ENCODE measurements at regions not wholly inside any gene's neighbourhood (a gene's known extent, or its start where the extent isn't known, plus 50 kb on each side); places are given as distances from the start of the nearest gene placed in this dataset.

- H3K4me1 ChIP-seq (ENCODE audit: control insufficient read depth, insufficient read depth, low read length) = no peaks in the 10 kb centered on the region
- H3K36me3 ChIP-seq (ENCODE audit: control insufficient read depth in 2 of 2, insufficient read depth in 2 of 2, low read length in 1 of 2) = no peaks in the 10 kb centered on the region
- POLR2A ChIA-PET = no interaction called here
- H3K27ac ChIP-seq (ENCODE audit: control insufficient read depth, insufficient read depth) = no peak overlapping the region
- RAD21 ChIA-PET (ENCODE audit: unreplicated experiment) = no interaction called here
- H3K4me3 ChIP-seq = no peak overlapping the region
- in situ Hi-C loops (cut with MboI) (no loop called here), intact Hi-C loops (cut with micrococcal nuclease; ENCODE audit: unreplicated experiment) (no loop called here)
- no peak overlapping the region for H3K9ac ChIP-seq (ENCODE audit: control insufficient read depth, insufficient read depth, low read length)
- BruUV-seq (replicated peaks) = no TSS peak
- CTCF ChIA-PET = no interaction called here
- TF ChIP-seq HDGF (IDR thresholded peaks at IDR 0.05) (no peak), PKNOX1 (IDR thresholded peaks at IDR 0.05) (no peak), SIX5 (IDR thresholded peaks at IDR 0.05; ENCODE audit: low read depth, low read length, severe bottlenecking) (no peak)
- DNase-seq (ENCODE audit: low read depth, low spot score) (no peak), ATAC-seq (no peak), FAIRE-seq (no peak)
- no peak overlapping the region for H3K4me2 ChIP-seq (ENCODE audit: control insufficient read depth, insufficient read depth)
- SMC1A ChIA-PET (ENCODE audit: uncharacterized antibody, unreplicated experiment) = no interaction called here
- no peaks in the 10 kb centered on the region for H4K20me1 ChIP-seq (ENCODE audit: control insufficient read depth, insufficient read depth)
- no peak overlapping the region for H2AFZ ChIP-seq (ENCODE audit: control insufficient read depth, low read depth, low read length)
- 5% methylated on average over 1 of the region's 1 CpG for WGBS (ENCODE audit: insufficient coverage, insufficient replicate concordance, low lambda C conversion rate, missing lambda C conversion rate)
- no peaks in the 10 kb centered on the region for H3K79me2 ChIP-seq (ENCODE audit: control insufficient read depth, insufficient read depth, low read length)
- H3K27me3 ChIP-seq (replicated peaks in 1 of 2; ENCODE audit: control insufficient read depth in 2 of 2, insufficient read depth in 2 of 2, low read length in 1 of 2) = no peaks in the 10 kb centered on the region; a peak in 1 of 4 replicates
- H3K9me3 ChIP-seq (replicated peaks; ENCODE audit: control insufficient read depth, insufficient read depth, low read length) = no peaks in the 10 kb centered on the region
These were observed 412.4 kb upstream of the C9orf72 start for GRCh38 chr9:27985714-27986113.

DNA sequence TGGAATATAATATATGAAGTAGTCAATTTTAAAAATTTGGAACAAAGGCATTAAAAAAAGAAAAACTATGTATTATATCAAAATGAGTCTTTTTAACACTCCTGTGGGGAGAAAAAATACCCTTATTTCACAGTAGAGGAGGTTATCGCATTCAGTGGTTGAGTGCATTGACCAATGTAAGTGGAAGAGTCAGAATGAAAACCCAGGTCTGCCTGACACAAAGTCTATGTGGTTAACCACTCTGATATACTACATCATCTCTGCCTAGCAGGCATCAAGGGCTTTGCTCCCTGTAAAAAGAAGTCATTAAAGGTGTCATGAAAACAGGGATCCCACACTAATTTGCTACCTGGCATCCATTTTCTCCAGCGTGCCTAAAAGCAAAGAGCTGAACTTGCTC lies 417.2 kb upstream of the C9orf72 start:
- H3K4me3 ChIP-seq = no peak overlapping the region
- in situ Hi-C loops (cut with MboI) = no loop called here
- H3K4me2 ChIP-seq (ENCODE audit: control insufficient read depth, insufficient read depth) = no peak overlapping the region
- no peaks in the 10 kb centered on the region for H3K4me1 ChIP-seq (ENCODE audit: control insufficient read depth, insufficient read depth, low read length)
- peak; percentile 4 for DNase-seq (ENCODE audit: low read depth, low spot score)
- no peak overlapping the region for H2AFZ ChIP-seq (ENCODE audit: control insufficient read depth, low read depth, low read length)
- ATAC-seq = peak; percentile 88
- no peaks in the 10 kb centered on the region for H3K9me3 ChIP-seq (replicated peaks; ENCODE audit: control insufficient read depth, insufficient read depth, low read length)
- ChIA-PET CTCF (interaction anchor here (1.4 kb wide), 1 partner anchor 10 kb away, joined by 5 read pairs; no protein-coding TSS in a partner anchor), POLR2A (no interaction called here), SMC1A (ENCODE audit: uncharacterized antibody, unreplicated experiment) (interaction anchor here (1.2 kb wide), 1 partner anchor 12 kb away, joined by 3 read pairs; no protein-coding TSS in a partner anchor), RAD21 (ENCODE audit: unreplicated experiment) (no interaction called here)
- no peaks in the 10 kb centered on the region for H4K20me1 ChIP-seq (ENCODE audit: control insufficient read depth, insufficient read depth)
- no peak overlapping the region for H3K9ac ChIP-seq (ENCODE audit: control insufficient read depth, insufficient read depth, low read length)
- FAIRE-seq = no peak
- intact Hi-C loops (cut with micrococcal nuclease; ENCODE audit: unreplicated experiment) = no loop called here
- no peaks in the 10 kb centered on the region for H3K36me3 ChIP-seq (ENCODE audit: control insufficient read depth in 2 of 2, insufficient read depth in 2 of 2, low read length in 1 of 2)
- no peaks in the 10 kb centered on the region for H3K79me2 ChIP-seq (ENCODE audit: control insufficient read depth, insufficient read depth, low read length)
- no peak overlapping the region for H3K27ac ChIP-seq (ENCODE audit: control insufficient read depth, insufficient read depth)
- 3% methylated on average over 2 of the region's 2 CpGs for WGBS (ENCODE audit: insufficient coverage, insufficient replicate concordance, low lambda C conversion rate, missing lambda C conversion rate)
- no TSS peak for BruUV-seq (replicated peaks)
- no peaks in the 10 kb centered on the region; a peak in 1 of 4 replicates for H3K27me3 ChIP-seq (replicated peaks in 1 of 2; ENCODE audit: control insufficient read depth in 2 of 2, insufficient read depth in 2 of 2, low read length in 1 of 2)
- TF ChIP-seq LARP7 (IDR thresholded peaks at IDR 0.05) (no peak), JUNB (IDR thresholded peaks at IDR 0.05) (peak; percentile 67), BCL11A (IDR thresholded peaks at IDR 0.05; ENCODE audit: low read depth, low read length) (peak; percentile 55; the same call in 1 of the 2 replicates), ZSCAN29 (IDR thresholded peaks at IDR 0.05) (no peak), ATF7 (IDR thresholded peaks at IDR 0.05; ENCODE audit: low read depth) (peak; percentile 56; the same call in 1 of the 2 replicates), NR2F1 (conservative IDR thresholded peaks at IDR 0.05) (peak; percentile 36; the same call in 1 of the 2 replicates), EZH2 (IDR thresholded peaks at IDR 0.05; ENCODE audit: borderline replicate concordance, control insufficient read depth, low read depth, low read length) (no peak), BHLHE40 (IDR thresholded peaks at IDR 0.05; ENCODE audit: borderline replicate concordance in 1 of 2, low read depth in 2 of 2, low read length in 1 of 2) (peak in 1 of 2 experiments; percentile 35; a peak in 1 of 4 replicates), TARDBP (IDR thresholded peaks at IDR 0.05; ENCODE audit: borderline replicate concordance) (no peak), DPF2 (IDR thresholded peaks at IDR 0.05) (peak; percentile 56; the same call in 1 of the 2 replicates), ASH2L (IDR thresholded peaks at IDR 0.05; ENCODE audit: borderline replicate concordance, low read depth) (no peak), MTA2 (IDR thresholded peaks at IDR 0.05; ENCODE audit: low read depth) (peak; percentile 79; the same call in 1 of the 2 replicates), IKZF2 (IDR thresholded peaks at IDR 0.05) (peak in 1 of 2 experiments; percentile 14; a peak in 2 of 4 replicates), BMI1 (IDR thresholded peaks at IDR 0.05; ENCODE audit: borderline replicate concordance) (0 out of 2 replicates have a peak, but pooled peaks have one; percentile 14), NFIC (IDR thresholded peaks at IDR 0.05; ENCODE audit: low read depth, low read length) (peak; percentile 58)
- TF ChIP-seq, protein P1, sequence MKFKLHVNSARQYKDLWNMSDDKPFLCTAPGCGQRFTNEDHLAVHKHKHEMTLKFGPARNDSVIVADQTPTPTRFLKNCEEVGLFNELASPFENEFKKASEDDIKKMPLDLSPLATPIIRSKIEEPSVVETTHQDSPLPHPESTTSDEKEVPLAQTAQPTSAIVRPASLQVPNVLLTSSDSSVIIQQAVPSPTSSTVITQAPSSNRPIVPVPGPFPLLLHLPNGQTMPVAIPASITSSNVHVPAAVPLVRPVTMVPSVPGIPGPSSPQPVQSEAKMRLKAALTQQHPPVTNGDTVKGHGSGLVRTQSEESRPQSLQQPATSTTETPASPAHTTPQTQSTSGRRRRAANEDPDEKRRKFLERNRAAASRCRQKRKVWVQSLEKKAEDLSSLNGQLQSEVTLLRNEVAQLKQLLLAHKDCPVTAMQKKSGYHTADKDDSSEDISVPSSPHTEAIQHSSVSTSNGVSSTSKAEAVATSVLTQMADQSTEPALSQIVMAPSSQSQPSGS (IDR thresholded peaks at IDR 0.05; ENCODE audit: low read length) = peak; percentile 37; the same call in 1 of the 2 replicates
